ENCODE measurements at regions not wholly inside any gene's neighbourhood (a gene's known extent, or its start where the extent isn't known, plus 50 kb on each side); places are given as distances from the start of the nearest gene placed in this dataset.

GRCh38 chr15:20361091-20361490, 180.5 kb downstream of the GOLGA6L6 start:
- TF ChIP-seq, protein P1, sequence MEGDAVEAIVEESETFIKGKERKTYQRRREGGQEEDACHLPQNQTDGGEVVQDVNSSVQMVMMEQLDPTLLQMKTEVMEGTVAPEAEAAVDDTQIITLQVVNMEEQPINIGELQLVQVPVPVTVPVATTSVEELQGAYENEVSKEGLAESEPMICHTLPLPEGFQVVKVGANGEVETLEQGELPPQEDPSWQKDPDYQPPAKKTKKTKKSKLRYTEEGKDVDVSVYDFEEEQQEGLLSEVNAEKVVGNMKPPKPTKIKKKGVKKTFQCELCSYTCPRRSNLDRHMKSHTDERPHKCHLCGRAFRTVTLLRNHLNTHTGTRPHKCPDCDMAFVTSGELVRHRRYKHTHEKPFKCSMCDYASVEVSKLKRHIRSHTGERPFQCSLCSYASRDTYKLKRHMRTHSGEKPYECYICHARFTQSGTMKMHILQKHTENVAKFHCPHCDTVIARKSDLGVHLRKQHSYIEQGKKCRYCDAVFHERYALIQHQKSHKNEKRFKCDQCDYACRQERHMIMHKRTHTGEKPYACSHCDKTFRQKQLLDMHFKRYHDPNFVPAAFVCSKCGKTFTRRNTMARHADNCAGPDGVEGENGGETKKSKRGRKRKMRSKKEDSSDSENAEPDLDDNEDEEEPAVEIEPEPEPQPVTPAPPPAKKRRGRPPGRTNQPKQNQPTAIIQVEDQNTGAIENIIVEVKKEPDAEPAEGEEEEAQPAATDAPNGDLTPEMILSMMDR (IDR thresholded peaks at IDR 0.05): no peak
- H3K27ac ChIP-seq: no peak overlapping the region
- DNase-seq (ENCODE audit: low spot score): no peak
- H3K4me3 ChIP-seq: no peak overlapping the region

- no peak overlapping the region for H3K27ac ChIP-seq
- TF ChIP-seq, protein P1 (IDR thresholded peaks at IDR 0.05): no peak
- no peak overlapping the region for H3K4me3 ChIP-seq
- peak; percentile 72 for DNase-seq (ENCODE audit: low spot score)
Measured at GRCh38 chr15:20358779-20359414, 182.7 kb downstream of the GOLGA6L6 start.

DNA sequence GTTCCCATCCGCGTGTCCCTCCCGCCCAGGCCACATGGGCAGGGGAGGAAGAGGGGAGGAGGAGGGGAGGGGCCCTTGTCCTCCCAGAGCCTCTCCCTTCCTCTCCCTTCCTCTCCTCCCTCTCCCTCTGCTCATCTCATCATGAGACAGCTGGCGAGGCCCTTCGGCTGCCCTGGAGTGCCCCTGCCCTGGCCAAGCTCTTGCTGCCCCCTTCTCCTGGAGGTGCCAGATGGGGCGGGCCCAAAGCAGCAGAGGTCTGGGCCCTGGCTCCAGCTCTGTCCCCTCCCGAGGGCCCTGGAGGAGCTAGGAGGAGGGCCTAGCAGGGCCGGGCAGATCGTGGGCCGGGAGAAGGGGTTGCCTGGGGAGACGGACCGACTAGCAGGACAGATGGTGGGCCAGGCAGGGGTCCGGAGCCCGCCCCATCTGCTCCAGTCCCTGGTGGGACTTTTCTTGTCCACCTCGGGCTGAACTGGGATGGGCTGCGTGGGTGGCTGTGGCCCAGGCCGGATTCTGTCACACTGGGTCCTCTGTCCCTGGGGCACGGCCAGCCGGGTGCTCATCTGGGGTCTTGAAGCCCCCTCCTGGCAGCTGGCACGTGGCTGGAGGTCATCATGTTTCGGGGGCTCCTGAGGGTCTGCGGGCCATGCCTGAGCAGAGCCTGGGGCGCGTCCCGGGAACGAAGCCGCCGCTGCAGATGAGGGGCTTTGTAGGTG, 183.4 kb downstream of the GOLGA6L6 start:
- DNase-seq (ENCODE audit: low spot score): peak; percentile 73
- TF ChIP-seq, protein P1 (IDR thresholded peaks at IDR 0.05): no peak
- no peak overlapping the region for H3K4me3 ChIP-seq
- no peak overlapping the region for H3K27ac ChIP-seq

- TF ChIP-seq, protein P1 (IDR thresholded peaks at IDR 0.05): no peak
- no peak overlapping the region for H3K4me3 ChIP-seq
- no peak overlapping the region for H3K27ac ChIP-seq
- peak; percentile 72 for DNase-seq (ENCODE audit: low spot score)
Measured at GRCh38 chr15:20357481-20358065, 184.0 kb downstream of the GOLGA6L6 start.

DNA sequence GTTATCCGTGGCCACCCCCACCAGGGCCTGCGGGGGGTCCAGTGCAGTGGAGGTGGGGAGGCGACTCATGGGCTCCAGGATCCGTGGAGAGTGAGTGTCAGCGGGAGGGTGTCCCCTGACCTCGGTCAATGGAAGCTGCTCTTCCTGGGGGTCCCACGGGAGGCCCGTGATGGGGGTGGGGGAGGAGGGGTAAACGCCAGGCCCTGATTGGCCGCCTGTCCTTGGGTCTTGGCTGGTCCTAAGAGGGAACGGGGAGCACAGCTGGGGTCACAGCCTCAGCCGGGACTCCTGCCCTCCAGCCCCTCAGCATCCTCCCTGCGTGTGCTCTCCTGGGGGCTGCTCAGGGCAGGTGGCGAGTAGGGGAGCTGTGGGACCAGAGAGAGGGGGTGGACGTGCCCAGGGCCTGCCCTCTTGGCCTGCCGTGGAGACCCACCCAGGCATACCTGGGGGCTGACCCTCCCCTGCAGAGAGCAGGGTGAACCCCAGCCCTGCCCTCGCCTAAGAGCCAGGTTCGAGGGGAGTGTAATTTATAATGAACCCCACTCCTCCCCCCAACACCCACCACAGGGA, 184.6 kb downstream of the GOLGA6L6 start:
- H3K4me3 ChIP-seq: no peak overlapping the region
- DNase-seq (ENCODE audit: low spot score): peak; percentile 73
- TF ChIP-seq, protein P1 (IDR thresholded peaks at IDR 0.05): no peak
- H3K27ac ChIP-seq: no peak overlapping the region

GRCh38 chr15:20356444-20356910, 185.1 kb downstream of the GOLGA6L6 start:
- peak; percentile 76 for DNase-seq (ENCODE audit: low spot score)
- Histone ChIP-seq H3K27ac (no peak overlapping the region), H3K4me3 (no peak overlapping the region)
- TF ChIP-seq, protein P1 (IDR thresholded peaks at IDR 0.05): peak; percentile 92

Data from coronary artery (tissue), 2 donors.